HG02970 (cell line): ENCODE measurements at regions not wholly inside any gene's neighbourhood (a gene's known extent, or its start where the extent isn't known, plus 50 kb on each side); places are given as distances from the start of the nearest gene placed in this dataset.
"Not testable (repeated sequence)": the region's sequence is repeated elsewhere in the genome, so short reads cannot be mapped to it uniquely, and the experiment has no call there.

ENCODE experiments used
- ATAC-seq: cut with Tn5 transposase; IDR thresholded peaks from one replicate; pipeline ENCODE4 v1.9.1; 2021; ENCODE audit warnings: mild to moderate bottlenecking, moderate library complexity, moderate number of reproducible peaks; ENCODE audit not compliant: unreplicated experiment, low FRiP score

DNA sequence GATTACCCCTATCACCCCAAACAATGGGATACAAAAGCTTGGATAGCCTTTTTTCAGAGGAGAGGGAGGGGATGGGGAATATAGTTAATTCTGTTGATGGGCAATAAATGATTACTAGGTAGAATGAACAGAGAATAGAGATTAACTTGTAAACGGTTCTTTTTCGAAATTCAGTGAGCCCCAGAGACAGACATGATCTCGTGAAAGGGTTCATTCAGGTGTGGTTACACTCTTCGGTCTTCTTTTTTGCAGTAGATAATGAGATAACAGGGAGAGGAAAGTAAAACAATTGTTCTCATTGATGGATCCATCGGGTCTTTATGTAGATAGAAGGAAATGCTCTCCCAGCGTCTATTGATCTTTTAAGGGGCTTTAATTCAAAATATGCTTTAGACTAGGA, 69.3 kb upstream of the RASSF8 start:
- ATAC-seq = no peak

DNA sequence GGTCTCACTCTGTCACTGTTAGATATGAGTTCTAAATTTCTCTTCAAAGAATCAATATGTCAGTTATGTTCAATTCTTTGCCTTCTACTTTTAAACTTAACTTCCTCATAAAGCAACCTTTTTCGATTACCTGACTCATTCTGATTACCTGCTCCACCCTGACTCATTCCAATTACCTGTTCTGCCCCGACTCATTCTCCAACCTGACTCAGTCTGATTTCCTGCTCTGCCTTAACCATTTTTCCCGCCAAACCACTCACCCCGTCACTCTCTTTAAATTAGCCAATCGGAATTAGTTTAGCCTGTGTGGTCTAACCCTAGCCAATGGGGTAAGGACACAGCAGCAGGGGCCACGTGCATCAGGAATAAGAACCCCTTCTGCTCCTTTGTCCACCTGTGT, 67.4 kb upstream of the RASSF8 start:
- ATAC-seq = not testable (repeated sequence)

DNA sequence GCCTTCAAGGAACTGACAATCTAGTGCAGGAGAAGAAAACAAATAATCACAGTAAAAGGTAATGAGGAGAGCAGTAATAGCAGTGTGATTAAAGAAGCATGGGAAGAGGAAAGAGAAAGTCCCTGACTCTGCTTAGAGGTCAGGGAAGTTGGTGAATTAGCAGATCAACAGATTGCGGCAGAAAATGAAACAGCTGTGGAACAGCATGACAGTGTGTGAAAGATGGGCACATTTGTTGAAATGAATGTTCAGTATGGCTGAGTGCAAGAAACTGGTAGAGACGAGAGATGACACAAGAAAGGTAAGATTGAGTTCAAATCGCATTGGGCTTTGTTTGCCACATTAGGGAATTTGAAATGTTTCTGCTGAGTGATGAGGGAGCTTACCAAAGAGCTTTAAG, 63.7 kb upstream of the RASSF8 start:
- no peak for ATAC-seq

DNA sequence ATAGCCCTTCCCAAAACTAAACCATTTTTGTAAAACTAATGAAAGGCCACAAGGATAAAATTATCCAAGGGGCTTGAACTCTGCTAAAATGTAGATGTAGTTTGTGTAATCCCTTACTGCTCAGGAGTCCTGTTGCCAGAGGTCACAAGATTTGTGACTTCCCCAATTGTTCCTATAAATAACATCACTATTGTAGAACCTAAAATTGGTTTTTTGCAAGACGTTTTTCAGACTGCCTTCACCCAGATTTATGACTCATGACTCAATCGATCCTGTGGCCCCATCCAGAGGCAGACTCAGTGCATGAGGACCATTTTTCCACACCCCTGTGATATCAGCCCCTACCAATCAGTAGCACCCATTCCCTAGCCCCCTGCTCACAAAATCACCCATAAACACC, 61.5 kb upstream of the RASSF8 start:
- no peak for ATAC-seq

DNA sequence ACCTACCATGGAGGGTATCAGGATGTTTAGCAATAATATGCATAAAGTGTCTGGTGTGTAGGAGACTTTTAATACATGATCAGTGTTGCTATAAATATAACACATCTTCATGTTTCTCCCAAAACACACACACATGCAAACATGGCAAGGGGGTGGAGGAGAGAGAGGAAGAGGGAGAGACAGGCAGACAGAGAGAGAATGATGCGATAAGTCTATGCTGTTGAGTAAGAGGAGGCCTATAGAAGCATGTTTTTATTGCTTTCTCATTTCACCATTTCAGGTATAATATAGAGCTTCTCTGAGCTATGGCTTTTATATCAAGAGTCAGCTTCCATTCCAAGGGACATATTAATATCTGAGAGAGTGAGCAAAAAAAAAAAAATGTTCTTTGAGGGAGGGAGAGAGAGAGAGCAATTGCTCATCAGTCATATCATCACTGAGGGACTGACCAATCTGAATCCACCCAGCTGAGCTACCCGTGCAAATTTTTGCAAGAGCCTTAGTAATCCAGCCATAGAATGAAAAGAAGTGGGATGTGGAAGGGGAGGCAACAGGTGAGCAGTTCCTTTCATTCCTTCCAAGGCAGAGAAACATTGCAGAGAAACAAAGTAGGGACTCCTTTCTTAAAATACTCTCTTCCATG, 54.8 kb upstream of the RASSF8 start:
- no peak for ATAC-seq

DNA sequence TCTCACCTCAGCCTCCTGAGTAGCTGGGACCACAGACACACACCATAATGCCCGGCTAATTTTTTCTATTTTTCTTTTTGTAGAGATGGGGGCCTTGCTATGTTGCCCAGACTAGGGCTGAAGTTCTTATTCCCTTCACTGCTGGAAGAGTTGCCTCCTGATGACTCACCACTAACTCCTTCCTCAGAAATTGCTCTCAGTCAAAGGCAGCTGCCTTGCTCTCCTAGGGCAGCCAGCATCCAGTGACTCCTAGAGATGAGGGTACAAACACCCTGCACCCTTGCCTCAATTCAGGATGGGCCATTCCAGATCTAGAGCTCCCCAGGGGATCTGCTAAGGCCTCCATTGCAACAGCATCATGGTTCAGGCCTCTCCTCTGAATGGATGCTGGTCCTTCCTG, 54.0 kb upstream of the RASSF8 start:
- ATAC-seq = no peak

DNA sequence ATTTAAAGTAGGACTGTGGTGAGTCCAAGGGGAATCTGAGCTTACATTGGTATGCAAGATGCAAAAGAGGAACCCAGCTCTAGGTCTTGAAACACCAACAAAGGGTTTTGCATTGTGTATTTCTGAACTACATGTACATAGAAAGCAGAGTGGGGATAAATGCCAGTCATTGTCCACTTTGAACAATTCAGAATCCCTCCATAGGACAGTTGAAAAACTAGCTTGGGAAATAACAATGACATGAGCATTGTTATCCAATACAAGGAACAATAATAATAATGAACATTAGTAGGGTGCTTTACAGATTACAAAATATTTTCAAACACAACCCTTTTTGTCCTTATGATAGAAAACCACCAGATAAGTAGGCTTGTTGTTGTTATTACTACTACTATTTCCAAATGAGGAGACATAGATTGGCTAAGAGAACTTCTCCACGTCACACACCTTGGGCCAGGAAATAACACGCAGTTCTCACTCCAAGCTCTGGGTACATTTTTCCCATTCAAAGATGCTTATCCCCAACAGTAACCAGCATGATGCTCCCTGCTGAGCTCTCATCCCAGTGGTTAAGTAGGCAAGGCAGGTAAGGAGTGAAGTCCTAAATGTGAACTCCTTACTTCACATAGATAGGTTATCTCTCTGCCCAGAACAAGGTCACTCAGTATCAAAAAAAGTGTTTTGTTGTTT, 51.7 kb upstream of the RASSF8 start:
- no peak for ATAC-seq
